ENCODE measurements at regions not wholly inside any gene's neighbourhood (a gene's known extent, or its start where the extent isn't known, plus 50 kb on each side); places are given as distances from the start of the nearest gene placed in this dataset.

DNA sequence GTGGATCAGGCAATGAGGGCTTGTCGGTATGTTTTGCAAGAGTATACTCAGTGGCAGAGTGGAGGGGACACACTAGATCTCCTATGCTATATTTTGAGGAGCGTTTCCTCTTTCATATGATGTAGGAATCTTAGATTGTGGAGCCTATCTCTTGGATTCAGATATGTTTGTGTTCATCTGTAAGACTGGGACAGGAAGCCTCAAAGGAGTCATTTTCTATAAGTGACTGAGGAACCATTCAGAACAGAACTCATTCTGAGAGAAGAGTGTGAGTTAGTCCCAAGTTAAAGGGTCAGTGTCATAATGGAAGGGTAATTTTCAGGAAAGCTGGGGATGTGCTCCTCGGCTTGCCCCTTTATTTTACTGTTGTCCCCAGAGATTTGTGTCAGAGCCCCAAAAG, 107.7 kb downstream of the PTGS2 start:
- TF ChIP-seq, protein P1, sequence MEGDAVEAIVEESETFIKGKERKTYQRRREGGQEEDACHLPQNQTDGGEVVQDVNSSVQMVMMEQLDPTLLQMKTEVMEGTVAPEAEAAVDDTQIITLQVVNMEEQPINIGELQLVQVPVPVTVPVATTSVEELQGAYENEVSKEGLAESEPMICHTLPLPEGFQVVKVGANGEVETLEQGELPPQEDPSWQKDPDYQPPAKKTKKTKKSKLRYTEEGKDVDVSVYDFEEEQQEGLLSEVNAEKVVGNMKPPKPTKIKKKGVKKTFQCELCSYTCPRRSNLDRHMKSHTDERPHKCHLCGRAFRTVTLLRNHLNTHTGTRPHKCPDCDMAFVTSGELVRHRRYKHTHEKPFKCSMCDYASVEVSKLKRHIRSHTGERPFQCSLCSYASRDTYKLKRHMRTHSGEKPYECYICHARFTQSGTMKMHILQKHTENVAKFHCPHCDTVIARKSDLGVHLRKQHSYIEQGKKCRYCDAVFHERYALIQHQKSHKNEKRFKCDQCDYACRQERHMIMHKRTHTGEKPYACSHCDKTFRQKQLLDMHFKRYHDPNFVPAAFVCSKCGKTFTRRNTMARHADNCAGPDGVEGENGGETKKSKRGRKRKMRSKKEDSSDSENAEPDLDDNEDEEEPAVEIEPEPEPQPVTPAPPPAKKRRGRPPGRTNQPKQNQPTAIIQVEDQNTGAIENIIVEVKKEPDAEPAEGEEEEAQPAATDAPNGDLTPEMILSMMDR (tag by site-specific recombination; IDR thresholded peaks at IDR 0.05): no peak
- TF ChIP-seq ZNF768 (tag by site-specific recombination; IDR thresholded peaks at IDR 0.05) (no peak), ZNF146 (tag by site-specific recombination; IDR thresholded peaks at IDR 0.05) (no peak), ZNF18 (tag by site-specific recombination; IDR thresholded peaks at IDR 0.05) (no peak), ZNF121 (tag by site-specific recombination; IDR thresholded peaks at IDR 0.05) (no peak), ZNF19 (tag by site-specific recombination; IDR thresholded peaks at IDR 0.05; ENCODE audit: low read depth) (no peak), ZBTB8A (tag by site-specific recombination; IDR thresholded peaks at IDR 0.05) (no peak)
- TF ChIP-seq, protein P2, sequence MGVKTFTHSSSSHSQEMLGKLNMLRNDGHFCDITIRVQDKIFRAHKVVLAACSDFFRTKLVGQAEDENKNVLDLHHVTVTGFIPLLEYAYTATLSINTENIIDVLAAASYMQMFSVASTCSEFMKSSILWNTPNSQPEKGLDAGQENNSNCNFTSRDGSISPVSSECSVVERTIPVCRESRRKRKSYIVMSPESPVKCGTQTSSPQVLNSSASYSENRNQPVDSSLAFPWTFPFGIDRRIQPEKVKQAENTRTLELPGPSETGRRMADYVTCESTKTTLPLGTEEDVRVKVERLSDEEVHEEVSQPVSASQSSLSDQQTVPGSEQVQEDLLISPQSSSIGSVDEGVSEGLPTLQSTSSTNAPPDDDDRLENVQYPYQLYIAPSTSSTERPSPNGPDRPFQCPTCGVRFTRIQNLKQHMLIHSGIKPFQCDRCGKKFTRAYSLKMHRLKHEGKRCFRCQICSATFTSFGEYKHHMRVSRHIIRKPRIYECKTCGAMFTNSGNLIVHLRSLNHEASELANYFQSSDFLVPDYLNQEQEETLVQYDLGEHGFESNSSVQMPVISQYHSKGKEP (tag by site-specific recombination; IDR thresholded peaks at IDR 0.05): no peak

Data from HEK293 (cell line).